B cell (primary cell): ENCODE measurements at regions not wholly inside any gene's neighbourhood (a gene's known extent, or its start where the extent isn't known, plus 50 kb on each side); places are given as distances from the start of the nearest gene placed in this dataset.

Experiments used
- ATAC-seq: fragments of 200-7000 bp; cut with Tn5 transposase; one replicate; pipeline ENCODE4 v1.10.0; 2021; ENCODE audit warnings: low read depth, mild to moderate bottlenecking, moderate number of reproducible peaks, moderate library complexity
- CTCF ChIA-PET: fragments of 350-600 bp; sonication (Branson Sonifier 250); formaldehyde crosslinking; loops from one replicate; lab custom pipeline; 2021; ENCODE audit warnings: antibody characterized with exemption, inconsistent platforms; lab: Charles Lee
- POLR2A ChIA-PET: fragments of 350-600 bp; sonication (Branson Sonifier 250); formaldehyde crosslinking; loops from one replicate; lab custom pipeline; 2021; ENCODE audit warnings: antibody characterized with exemption; lab: Charles Lee
- DNase-seq: peaks from one replicate; pipeline ENCODE4 v3.0.0; 2013
- H2AFZ ChIP-seq: 2 replicates; pipeline ENCODE4 v1.6.1; 2012; ENCODE audit warnings: mild to moderate bottlenecking, low read depth, low read length; ENCODE audit not compliant: insufficient read depth, poor library complexity, severe bottlenecking
- H3K27ac ChIP-seq, 2 donors: 1 replicate in 1 of 2; 2 replicates in 1 of 2; pipeline ENCODE4 v1.5.1; 2012 to 2013; ENCODE audit warnings: low read length in 2 of 2, mild to moderate bottlenecking in 2 of 2, moderate library complexity in 1 of 2
- H3K27me3 ChIP-seq, 4 experiments: fragments of 200-600 bp in 1 of 4; sonication (generic) in 1 of 4; replicated peaks in 1 of 4; 1 replicate in 2 of 4; 2 replicates in 2 of 4; pipeline versions ENCODE4 v1.6.1 to v1.7.0; 2013 to 2016; ENCODE audit warnings: low read length in 3 of 4, mild to moderate bottlenecking in 2 of 4, mixed read lengths in 1 of 4, moderate library complexity in 1 of 4; ENCODE audit not compliant: insufficient read depth in 4 of 4, control insufficient read depth in 3 of 4; ENCODE audit errors: control extremely low read depth in 1 of 4
- H3K36me3 ChIP-seq, 2 experiments: replicated peaks in 1 of 2; 1 replicate in 1 of 2; 2 replicates in 1 of 2; pipeline versions ENCODE4 v1.6.1 to v1.7.1; 2013; ENCODE audit warnings: low read length in 1 of 2; ENCODE audit not compliant: insufficient read depth in 2 of 2, control insufficient read depth in 1 of 2; ENCODE audit errors: control extremely low read depth in 1 of 2, extremely low read depth in 1 of 2
- H3K4me1 ChIP-seq, 2 donors: fragments of 200-600 bp in 1 of 2; sonication (generic) in 1 of 2; 1 replicate in 1 of 2; 2 replicates in 1 of 2; pipeline versions ENCODE4 v1.5.1 to v1.6.1; 2013 to 2017; ENCODE audit warnings: low read length in 2 of 2; ENCODE audit not compliant: control insufficient read depth in 2 of 2, insufficient read depth in 2 of 2
- H3K4me2 ChIP-seq: replicated peaks from 2 replicates; pipeline ENCODE3; 2012; ENCODE audit warnings: mild to moderate bottlenecking, low read depth, low read length; ENCODE audit not compliant: poor library complexity, severe bottlenecking
- H3K4me3 ChIP-seq, 5 experiments: fragments of 200-600 bp in 1 of 5; sonication (generic) in 1 of 5; 1 replicate in 3 of 5; 2 replicates in 2 of 5; pipeline versions ENCODE4 v1.5.1 to v1.7.0; 2011 to 2016; ENCODE audit warnings: low read length in 4 of 5, mild to moderate bottlenecking in 4 of 5, low read depth in 2 of 5, control low read depth in 1 of 5, moderate library complexity in 1 of 5; ENCODE audit not compliant: insufficient read depth in 1 of 5; ENCODE audit errors: control extremely low read depth in 1 of 5, extremely low read depth in 1 of 5
- H3K79me2 ChIP-seq: fragments of 200-600 bp; sonication (generic); one replicate; pipeline ENCODE4 v1.6.0; 2016; ENCODE audit warnings: low read length; ENCODE audit not compliant: control insufficient read depth, insufficient read depth
- H3K9ac ChIP-seq: fragments of 200-600 bp; sonication (generic); 2 replicates; pipeline ENCODE4 v1.6.1; 2017; ENCODE audit warnings: mild to moderate bottlenecking, low read length, moderate library complexity
- H3K9me3 ChIP-seq, 3 donors: one replicate each; pipeline versions ENCODE4 v1.6.1 to v1.7.1; 2013; ENCODE audit warnings: low read length in 2 of 3; ENCODE audit not compliant: control insufficient read depth in 2 of 3, insufficient read depth in 1 of 3; ENCODE audit errors: control extremely low read depth in 1 of 3
- H4K20me1 ChIP-seq: 2 replicates; pipeline ENCODE4 v1.6.0; 2012; ENCODE audit warnings: mild to moderate bottlenecking, low read length; ENCODE audit not compliant: insufficient read depth, control insufficient read depth, poor library complexity, severe bottlenecking
- H3K27ac Mint-ChIP-seq: one replicate; pipeline ENCODE4 v1.8.0; 2021; ENCODE audit warnings: mixed read lengths
- H3K27me3 Mint-ChIP-seq: one replicate; pipeline ENCODE4 v1.8.0; 2021; ENCODE audit warnings: mixed read lengths
- H3K4me1 Mint-ChIP-seq: one replicate; pipeline ENCODE4 v1.8.0; 2021; ENCODE audit warnings: mixed read lengths
- H3K4me3 Mint-ChIP-seq: one replicate; pipeline ENCODE4 v1.8.0; 2021; ENCODE audit warnings: mixed read lengths
- H3K9me3 Mint-ChIP-seq: one replicate; pipeline ENCODE4 v1.8.0; 2022; ENCODE audit warnings: mixed read lengths; ENCODE audit not compliant: insufficient read depth
- EZH2 ChIP-seq: IDR thresholded peaks from 2 replicates; pipeline ENCODE4 v1.6.1; 2012; ENCODE audit warnings: borderline replicate concordance, low read depth, mild to moderate bottlenecking, moderate library complexity, low read length; ENCODE audit not compliant: insufficient read depth, poor library complexity, severe bottlenecking
- WGBS: methylation state at CpG from one replicate; pipeline ENCODE4 v1.1.5; 2013; ENCODE audit warnings: missing lambda C conversion rate; ENCODE audit not compliant: insufficient coverage; 5-methylcytosine and 5-hydroxymethylcytosine counted together
- intact Hi-C: fragments of 100-400 bp; cut with micrococcal nuclease; formaldehyde crosslinking; loops from one replicate; pipeline ENCODE4 v1.10.0; 2022
- TF ChIP-seq, protein P1 (sequence below): fragments of 200-600 bp; IDR thresholded peaks from one replicate; pipeline ENCODE4 v1.8.0; 2022; ENCODE audit warnings: antibody characterized with exemption, mild to moderate bottlenecking

DNA sequence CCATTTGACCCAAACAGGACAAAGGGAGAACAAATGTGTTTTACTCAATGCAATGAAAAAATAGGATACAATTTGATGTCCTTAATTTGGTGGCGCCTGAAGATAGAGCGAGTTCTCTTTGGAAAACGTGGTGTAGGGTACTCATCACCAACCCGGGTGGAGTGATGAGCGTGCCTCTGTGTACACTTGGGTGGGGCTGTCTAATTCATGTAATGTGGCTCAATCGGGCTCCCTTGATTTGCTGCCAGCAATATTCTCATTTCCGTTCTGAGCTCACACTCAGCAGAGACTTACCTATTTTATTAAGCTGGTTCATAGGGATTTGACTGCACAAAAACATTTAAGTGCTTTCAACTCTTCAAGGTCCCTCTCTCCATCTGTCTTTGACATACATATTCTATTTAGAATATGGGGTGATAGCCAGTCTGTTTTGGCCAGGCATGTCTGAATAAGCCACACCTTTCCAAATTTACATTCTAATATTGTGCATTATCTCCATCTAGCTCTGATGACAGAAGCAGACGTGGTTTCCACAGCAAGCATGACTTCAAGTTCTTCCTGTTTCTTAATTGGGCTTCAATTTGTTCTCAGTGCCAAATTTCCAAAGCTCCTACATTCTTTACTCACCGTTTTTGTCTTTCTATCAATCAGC is 162.5 kb downstream of the IRX2 start:
- no peaks in the 10 kb centered on the region for H3K27me3 Mint-ChIP-seq
- H3K9me3 ChIP-seq, result peaks cover 0 to 38% (median 0%) of the 10 kb centered on the region in 3 donors
- POLR2A ChIA-PET, result no interaction called here

More for the DNA sequence above, 162.5 kb downstream of the IRX2 start:
- H3K27ac ChIP-seq, result no peak overlapping the region
- WGBS, result 84% methylated on average over 6 of the region's 9 CpGs
- H3K79me2 ChIP-seq, result no peaks in the 10 kb centered on the region
- no peak overlapping the region for H2AFZ ChIP-seq
- no peak for TF ChIP-seq EZH2
- TF ChIP-seq, protein P1, sequence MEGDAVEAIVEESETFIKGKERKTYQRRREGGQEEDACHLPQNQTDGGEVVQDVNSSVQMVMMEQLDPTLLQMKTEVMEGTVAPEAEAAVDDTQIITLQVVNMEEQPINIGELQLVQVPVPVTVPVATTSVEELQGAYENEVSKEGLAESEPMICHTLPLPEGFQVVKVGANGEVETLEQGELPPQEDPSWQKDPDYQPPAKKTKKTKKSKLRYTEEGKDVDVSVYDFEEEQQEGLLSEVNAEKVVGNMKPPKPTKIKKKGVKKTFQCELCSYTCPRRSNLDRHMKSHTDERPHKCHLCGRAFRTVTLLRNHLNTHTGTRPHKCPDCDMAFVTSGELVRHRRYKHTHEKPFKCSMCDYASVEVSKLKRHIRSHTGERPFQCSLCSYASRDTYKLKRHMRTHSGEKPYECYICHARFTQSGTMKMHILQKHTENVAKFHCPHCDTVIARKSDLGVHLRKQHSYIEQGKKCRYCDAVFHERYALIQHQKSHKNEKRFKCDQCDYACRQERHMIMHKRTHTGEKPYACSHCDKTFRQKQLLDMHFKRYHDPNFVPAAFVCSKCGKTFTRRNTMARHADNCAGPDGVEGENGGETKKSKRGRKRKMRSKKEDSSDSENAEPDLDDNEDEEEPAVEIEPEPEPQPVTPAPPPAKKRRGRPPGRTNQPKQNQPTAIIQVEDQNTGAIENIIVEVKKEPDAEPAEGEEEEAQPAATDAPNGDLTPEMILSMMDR, result no peak
- DNase-seq (no peak), ATAC-seq (no peak)
- no peak overlapping the region for H3K9ac ChIP-seq
- no peaks in the 10 kb centered on the region for H3K4me1 Mint-ChIP-seq
- CTCF ChIA-PET, result no interaction called here
- no peak overlapping the region for H3K27ac Mint-ChIP-seq
- H3K4me2 ChIP-seq, result no peak overlapping the region
- H4K20me1 ChIP-seq, result no peaks in the 10 kb centered on the region
- H3K27me3 ChIP-seq, result no peaks in the 10 kb centered on the region
- no peak overlapping the region for H3K4me3 ChIP-seq
- H3K4me1 ChIP-seq, result no peaks in the 10 kb centered on the region
- H3K9me3 Mint-ChIP-seq, result no peaks in the 10 kb centered on the region
- H3K36me3 ChIP-seq, result no peaks in the 10 kb centered on the region
- no peak overlapping the region for H3K4me3 Mint-ChIP-seq
- intact Hi-C loops, result no loop called here
